ENCODE measurements at regions not wholly inside any gene's neighbourhood (a gene's known extent, or its start where the extent isn't known, plus 50 kb on each side); places are given as distances from the start of the nearest gene placed in this dataset.

DNA sequence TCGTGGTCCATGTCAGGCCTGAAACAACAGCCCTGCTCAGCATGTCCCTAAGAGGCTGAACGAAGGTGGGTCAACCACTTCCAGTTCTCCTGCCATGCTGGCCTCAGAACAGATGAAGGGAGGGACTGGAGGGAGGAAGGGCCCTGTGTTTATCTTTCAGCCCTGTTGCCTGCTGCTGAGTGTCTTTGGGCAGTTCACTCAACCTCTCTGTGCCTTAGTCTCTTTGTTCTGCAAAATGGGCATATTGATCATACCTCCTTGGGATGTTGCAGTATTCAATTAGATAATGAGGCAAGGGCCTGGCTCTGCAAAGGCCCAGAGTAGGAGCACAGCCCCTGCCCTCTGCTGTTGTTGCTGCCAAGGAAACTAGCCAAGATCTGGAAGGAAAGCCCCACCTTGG lies 207.5 kb downstream of the MN1 start:
- TF ChIP-seq GATA2 (IDR thresholded peaks at IDR 0.05; ENCODE audit: low read depth, low read length) (no peak), GATA3 (IDR thresholded peaks at IDR 0.05; ENCODE audit: low read depth, low read length) (no peak)
